ENCODE measurements at regions not wholly inside any gene's neighbourhood (a gene's known extent, or its start where the extent isn't known, plus 50 kb on each side); places are given as distances from the start of the nearest gene placed in this dataset.

GRCh38 chr16:85391175-85391707, 221.9 kb upstream of the GSE1 start:
- peaks cover 7% of the 10 kb centered on the region for H3K27me3 Mint-ChIP-seq (ENCODE audit: low read depth)
- no peaks in the 10 kb centered on the region for H3K36me3 Mint-ChIP-seq (ENCODE audit: insufficient read depth in 2 of 2)
- no peak overlapping the region for H3K4me3 Mint-ChIP-seq
- no peaks in the 10 kb centered on the region for H3K4me1 Mint-ChIP-seq (ENCODE audit: low read depth)
- H3K27ac Mint-ChIP-seq = no peak overlapping the region
- DNase-seq (no peak), ATAC-seq (replicated peaks in 1 of 2) (no peak)
- peaks cover 0 to 2% of the 10 kb centered on the region in 2 donors for H3K9me3 Mint-ChIP-seq

- Mint-ChIP-seq H3K4me1 (ENCODE audit: low read depth) (no peaks in the 10 kb centered on the region), H3K4me3 (no peak overlapping the region), H3K9me3 (peaks cover 0 to 2% of the 10 kb centered on the region in 2 donors), H3K27me3 (ENCODE audit: low read depth) (peaks cover 7% of the 10 kb centered on the region), H3K36me3 (ENCODE audit: insufficient read depth in 2 of 2) (no peaks in the 10 kb centered on the region), H3K27ac (no peak overlapping the region)
- DNase-seq (no peak), ATAC-seq (replicated peaks in 1 of 2) (no peak)
These were observed 221.1 kb upstream of the GSE1 start for GRCh38 chr16:85391769-85392583.

GRCh38 chr16:85392756-85393673, 220.1 kb upstream of the GSE1 start:
- Mint-ChIP-seq H3K4me1 (ENCODE audit: low read depth) (no peaks in the 10 kb centered on the region), H3K36me3 (ENCODE audit: insufficient read depth in 2 of 2) (no peaks in the 10 kb centered on the region), H3K4me3 (no peak overlapping the region), H3K27me3 (ENCODE audit: low read depth) (no peaks in the 10 kb centered on the region), H3K9me3 (no peaks in the 10 kb centered on the region), H3K27ac (no peak overlapping the region)
- peak in 1 of 2 donors; percentile 24 for ATAC-seq (replicated peaks in 1 of 2)
- no peak for DNase-seq

GRCh38 chr16:85393674-85394451, 219.3 kb upstream of the GSE1 start:
- no peaks in the 10 kb centered on the region for H3K36me3 Mint-ChIP-seq (ENCODE audit: insufficient read depth in 2 of 2)
- peak; percentile 66 to 75 for ATAC-seq (replicated peaks in 1 of 2)

GRCh38 chr16:85394456-85395206, 218.5 kb upstream of the GSE1 start:
- Mint-ChIP-seq H3K27me3 (ENCODE audit: low read depth) (no peaks in the 10 kb centered on the region), H3K4me3 (no peak overlapping the region), H3K9me3 (no peaks in the 10 kb centered on the region), H3K27ac (no peak overlapping the region), H3K36me3 (ENCODE audit: insufficient read depth in 2 of 2) (no peaks in the 10 kb centered on the region), H3K4me1 (ENCODE audit: low read depth) (no peaks in the 10 kb centered on the region)
- ATAC-seq (replicated peaks in 1 of 2) (no peak), DNase-seq (no peak)

More at GRCh38 chr16:85393674-85394451, 219.3 kb upstream of the GSE1 start:
- peak; percentile 75 to 79 for DNase-seq
- Mint-ChIP-seq H3K4me3 (no peak overlapping the region), H3K27ac (no peak overlapping the region), H3K4me1 (ENCODE audit: low read depth) (no peaks in the 10 kb centered on the region), H3K27me3 (ENCODE audit: low read depth) (no peaks in the 10 kb centered on the region), H3K9me3 (no peaks in the 10 kb centered on the region)

GRCh38 chr16:85395207-85395912, 217.8 kb upstream of the GSE1 start:
- no peaks in the 10 kb centered on the region for H3K9me3 Mint-ChIP-seq
- H3K4me1 Mint-ChIP-seq (ENCODE audit: low read depth) = no peaks in the 10 kb centered on the region
- H3K27me3 Mint-ChIP-seq (ENCODE audit: low read depth) = no peaks in the 10 kb centered on the region
- ATAC-seq (replicated peaks in 1 of 2) = no peak
- no peak overlapping the region for H3K4me3 Mint-ChIP-seq
- no peak for DNase-seq
- H3K27ac Mint-ChIP-seq = no peak overlapping the region
- H3K36me3 Mint-ChIP-seq (ENCODE audit: insufficient read depth in 2 of 2) = no peaks in the 10 kb centered on the region

- H3K4me3 Mint-ChIP-seq = no peak overlapping the region
- H3K27me3 Mint-ChIP-seq (ENCODE audit: low read depth) = no peaks in the 10 kb centered on the region
- no peaks in the 10 kb centered on the region for H3K9me3 Mint-ChIP-seq
- no peaks in the 10 kb centered on the region for H3K36me3 Mint-ChIP-seq (ENCODE audit: insufficient read depth in 2 of 2)
- ATAC-seq (replicated peaks in 1 of 2) (no peak), DNase-seq (no peak)
- no peak overlapping the region for H3K27ac Mint-ChIP-seq
- H3K4me1 Mint-ChIP-seq (ENCODE audit: low read depth) = no peaks in the 10 kb centered on the region
These were observed 216.9 kb upstream of the GSE1 start for GRCh38 chr16:85395913-85396878.

- H3K9me3 Mint-ChIP-seq = no peaks in the 10 kb centered on the region
- no peaks in the 10 kb centered on the region for H3K27me3 Mint-ChIP-seq (ENCODE audit: low read depth)
- H3K4me3 Mint-ChIP-seq = no peak overlapping the region
- DNase-seq = no peak
- H3K27ac Mint-ChIP-seq = no peak overlapping the region
- H3K4me1 Mint-ChIP-seq (ENCODE audit: low read depth) = no peaks in the 10 kb centered on the region
- H3K36me3 Mint-ChIP-seq (ENCODE audit: insufficient read depth in 2 of 2) = no peaks in the 10 kb centered on the region
- peak in 1 of 2 donors; percentile 32 for ATAC-seq (replicated peaks in 1 of 2)
These were observed 215.9 kb upstream of the GSE1 start for GRCh38 chr16:85396879-85397871.

GRCh38 chr16:85398050-85398451, 215.1 kb upstream of the GSE1 start:
- Mint-ChIP-seq H3K9me3 (no peaks in the 10 kb centered on the region), H3K27ac (no peak overlapping the region), H3K4me1 (ENCODE audit: low read depth) (no peaks in the 10 kb centered on the region), H3K36me3 (ENCODE audit: insufficient read depth in 2 of 2) (no peaks in the 10 kb centered on the region), H3K27me3 (ENCODE audit: low read depth) (no peaks in the 10 kb centered on the region), H3K4me3 (no peak overlapping the region)
- no peak for ATAC-seq (replicated peaks in 1 of 2)
- no peak for DNase-seq

Measured in activated T-cell treated with anti-CD3 and anti-CD28 coated beads, Interleukin-2, amount 50 U/mL, for 72 hours (primary cell).